Stomach (tissue), 8 donors: ENCODE measurements at regions not wholly inside any gene's neighbourhood (a gene's known extent, or its start where the extent isn't known, plus 50 kb on each side); places are given as distances from the start of the nearest gene placed in this dataset.
"Not testable (repeated sequence)": the region's sequence is repeated elsewhere in the genome, so short reads cannot be mapped to it uniquely, and the experiment has no call there.

Experiments
- DNase-seq, 2 donors: peaks; one replicate each; pipeline versions ENCODE4 v3.0.0 to v3.0.0-alpha.2; 2013 to 2019
- H3K27ac ChIP-seq, 5 donors: fragments of 200-600 bp in 4 of 5; sonication (generic) in 4 of 5; one replicate each; pipeline ENCODE4 v1.5.1; 2013 to 2019; ENCODE audit warnings: mild to moderate bottlenecking in 1 of 5, moderate library complexity in 1 of 5
- H3K27me3 ChIP-seq, 3 donors: fragments of 200-600 bp; sonication (generic); one replicate each; pipeline ENCODE4 v1.5.1; 2017 to 2019; ENCODE audit warnings: mixed run types in 1 of 3
- H3K36me3 ChIP-seq, 4 donors: fragments of 200-600 bp; sonication (generic); 1 replicate in 3 of 4; 2 replicates in 1 of 4; pipeline ENCODE4 v1.5.1; 2016 to 2019
- H3K4me1 ChIP-seq, 4 donors: fragments of 200-600 bp; sonication (generic); one replicate each; pipeline ENCODE4 v1.5.1; 2016 to 2019
- H3K4me3 ChIP-seq, 4 donors: fragments of 200-600 bp; sonication (generic) in 3 of 4; one replicate each; pipeline ENCODE4 v1.5.1; 2016 to 2019; ENCODE audit warnings: mild to moderate bottlenecking in 1 of 4
- H3K9me3 ChIP-seq, 4 donors: fragments of 200-600 bp; sonication (generic); one replicate each; pipeline ENCODE4 v1.5.1; 2016 to 2019
- EP300 ChIP-seq: sonication (generic); formaldehyde crosslinking; IDR thresholded peaks from one replicate; pipeline ENCODE4 v1.6.1; 2017; ENCODE audit warnings: antibody characterized with exemption
- POLR2A ChIP-seq, 4 donors: fragments of 450-650 bp; IDR thresholded peaks; one replicate each; pipeline ENCODE4 v1.6.1; 2016; ENCODE audit warnings: antibody characterized with exemption in 4 of 4, control low read depth in 2 of 4, mild to moderate bottlenecking in 1 of 4, moderate library complexity in 1 of 4
- POLR2AphosphoS5 ChIP-seq, 3 donors: sonication (generic); formaldehyde crosslinking; IDR thresholded peaks; one replicate each; pipeline ENCODE4 v1.6.1; 2016; ENCODE audit warnings: antibody characterized with exemption in 3 of 3
- WGBS, 5 donors: extraction: QIAGEN DNeasy Blood & Tissue Kit in 3 of 5; methylation state at CpG; one replicate each; pipeline versions ENCODE4 v1.1.5 to v1.1.7; 2013 to 2018; 5-methylcytosine and 5-hydroxymethylcytosine counted together
- intact Hi-C: fragments of 100-400 bp; cut with DNase I; formaldehyde crosslinking; loops from one replicate; pipeline ENCODE4 v1.15.1; 2023; ENCODE audit warnings: low total_unique reads
- TF ChIP-seq, protein P1 (sequence below), 7 experiments: fragments of 450-650 bp in 4 of 7; fragments of 200-600 bp in 3 of 7; sonication (generic) in 3 of 7; IDR thresholded peaks; one replicate each; pipeline ENCODE4 v1.5.1; 2016 to 2019; ENCODE audit warnings: antibody characterized with exemption in 7 of 7, control low read depth in 2 of 7, mild to moderate bottlenecking in 1 of 7
- donor health status: healthy with polysubstance abuse.
- donor health status: Bipolar disorder and iron deficiency.
- donor health status: healthy.

DNA sequence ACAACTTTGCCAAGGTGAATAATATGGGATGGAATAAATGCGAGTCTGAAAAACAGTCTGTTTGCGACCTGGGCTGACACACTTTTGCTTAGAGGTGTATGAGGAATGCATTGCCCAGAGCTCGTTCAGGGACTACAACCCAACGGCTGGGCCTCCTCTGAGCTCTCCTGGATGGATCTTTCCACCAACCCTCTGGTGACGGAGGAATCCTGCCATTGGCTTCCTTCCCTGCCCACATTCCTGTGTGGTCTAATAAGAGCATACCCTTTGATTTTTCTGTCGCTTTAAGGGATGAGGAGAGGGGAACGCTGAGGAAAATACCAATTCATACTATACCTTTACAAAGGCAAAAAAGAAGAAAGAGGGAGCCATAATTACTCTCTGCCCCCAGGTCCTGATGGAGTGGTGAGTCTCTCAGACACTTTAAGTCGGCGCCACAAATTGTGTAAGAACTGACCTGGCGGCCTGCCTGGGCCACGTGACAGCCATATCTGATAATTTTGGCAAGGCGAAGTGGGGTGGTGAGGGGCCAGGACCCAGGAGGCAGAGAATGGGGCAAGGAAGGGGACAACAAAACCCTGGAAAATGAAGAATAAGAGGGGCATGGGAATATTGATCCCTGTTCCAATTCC, 265.2 kb upstream of the MSX2 start:
- TF ChIP-seq POLR2A (IDR thresholded peaks at IDR 0.05) (no peak), EP300 (no peak), POLR2AphosphoS5 (IDR thresholded peaks at IDR 0.05) (no peak)
- TF ChIP-seq, protein P1, sequence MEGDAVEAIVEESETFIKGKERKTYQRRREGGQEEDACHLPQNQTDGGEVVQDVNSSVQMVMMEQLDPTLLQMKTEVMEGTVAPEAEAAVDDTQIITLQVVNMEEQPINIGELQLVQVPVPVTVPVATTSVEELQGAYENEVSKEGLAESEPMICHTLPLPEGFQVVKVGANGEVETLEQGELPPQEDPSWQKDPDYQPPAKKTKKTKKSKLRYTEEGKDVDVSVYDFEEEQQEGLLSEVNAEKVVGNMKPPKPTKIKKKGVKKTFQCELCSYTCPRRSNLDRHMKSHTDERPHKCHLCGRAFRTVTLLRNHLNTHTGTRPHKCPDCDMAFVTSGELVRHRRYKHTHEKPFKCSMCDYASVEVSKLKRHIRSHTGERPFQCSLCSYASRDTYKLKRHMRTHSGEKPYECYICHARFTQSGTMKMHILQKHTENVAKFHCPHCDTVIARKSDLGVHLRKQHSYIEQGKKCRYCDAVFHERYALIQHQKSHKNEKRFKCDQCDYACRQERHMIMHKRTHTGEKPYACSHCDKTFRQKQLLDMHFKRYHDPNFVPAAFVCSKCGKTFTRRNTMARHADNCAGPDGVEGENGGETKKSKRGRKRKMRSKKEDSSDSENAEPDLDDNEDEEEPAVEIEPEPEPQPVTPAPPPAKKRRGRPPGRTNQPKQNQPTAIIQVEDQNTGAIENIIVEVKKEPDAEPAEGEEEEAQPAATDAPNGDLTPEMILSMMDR (IDR thresholded peaks at IDR 0.05), result no peak
- WGBS, 5 donors, result 67 to 88% (median 72%) methylated on average over 12 of the region's 12 CpGs
- DNase-seq, result no peak
- no peaks in the 10 kb centered on the region for H3K27me3 ChIP-seq
- H3K36me3 ChIP-seq, result no peaks in the 10 kb centered on the region
- H3K27ac ChIP-seq, result no peak overlapping the region
- no peak overlapping the region for H3K4me3 ChIP-seq
- H3K9me3 ChIP-seq, result no peaks in the 10 kb centered on the region
- H3K4me1 ChIP-seq, result peaks cover 0 to 7% (median 2%) of the 10 kb centered on the region in 4 donors
- intact Hi-C loops, result no loop called here

DNA sequence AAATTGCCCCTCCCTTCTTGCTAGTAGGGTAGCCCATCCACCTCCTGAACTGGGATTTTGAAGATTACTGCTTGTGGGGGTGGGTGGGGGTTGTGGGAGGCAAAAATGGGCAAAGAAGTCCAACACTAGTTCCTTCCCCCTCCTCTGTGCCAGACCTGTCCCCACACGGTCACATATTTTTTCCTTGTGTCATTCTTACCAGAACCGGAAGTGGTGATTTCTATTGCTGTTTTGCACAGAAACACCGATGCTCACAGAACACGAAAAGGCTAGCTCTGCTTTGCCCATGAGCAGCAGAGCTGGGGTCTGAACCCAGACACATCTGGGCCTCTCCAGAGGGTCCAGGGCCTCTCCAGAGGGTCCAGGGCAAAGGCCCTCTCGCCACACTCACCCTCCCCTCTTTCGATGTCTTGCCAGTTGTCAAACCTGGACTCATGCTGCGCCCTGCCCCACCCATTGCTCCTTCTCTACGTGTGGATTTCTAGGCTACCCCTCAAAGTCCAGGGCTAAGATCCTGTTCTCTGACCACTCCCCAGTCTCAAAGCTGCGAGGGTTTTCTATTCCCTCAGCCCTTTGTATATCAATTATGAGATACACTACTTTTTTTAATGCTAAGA, 264.4 kb upstream of the MSX2 start:
- Histone ChIP-seq H3K27me3 (no peaks in the 10 kb centered on the region), H3K9me3 (no peaks in the 10 kb centered on the region), H3K27ac (no peak overlapping the region), H3K4me3 (no peak overlapping the region), H3K36me3 (no peaks in the 10 kb centered on the region), H3K4me1 (peaks cover 0 to 7% (median 2%) of the 10 kb centered on the region in 4 donors)
- TF ChIP-seq, protein P1 (IDR thresholded peaks at IDR 0.05), result no peak
- TF ChIP-seq EP300 (no peak), POLR2AphosphoS5 (IDR thresholded peaks at IDR 0.05) (no peak)
- intact Hi-C loops, result no loop called here
- 49 to 69% (median 54%) methylated on average over 9 of the region's 9 CpGs for WGBS, 5 donors
- no peak for DNase-seq

DNA sequence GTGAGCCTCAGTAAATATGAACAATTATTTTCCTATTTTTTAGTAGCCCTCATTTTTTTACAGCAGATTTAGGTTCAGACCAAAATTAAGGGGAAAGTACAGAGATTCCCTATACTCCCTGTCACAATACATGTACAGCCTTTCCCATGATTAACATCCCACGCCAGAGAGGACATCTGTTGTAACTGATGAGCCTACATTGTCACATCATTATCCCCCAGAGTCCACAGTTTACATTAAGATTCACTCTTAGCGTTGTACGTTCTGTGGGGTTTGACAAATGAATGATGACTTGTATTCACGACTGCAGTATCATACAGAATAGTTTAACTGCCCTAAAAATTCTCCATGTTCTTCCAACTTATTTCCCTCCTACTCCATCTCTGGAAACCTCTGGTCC, 262.3 kb upstream of the MSX2 start:
- Histone ChIP-seq H3K9me3 (no peaks in the 10 kb centered on the region), H3K27ac (no peak overlapping the region), H3K36me3 (no peaks in the 10 kb centered on the region), H3K4me1 (peaks cover 0 to 7% (median 2%) of the 10 kb centered on the region in 4 donors), H3K4me3 (no peak overlapping the region), H3K27me3 (no peaks in the 10 kb centered on the region)
- no peak for DNase-seq
- TF ChIP-seq POLR2A (IDR thresholded peaks at IDR 0.05) (no peak), EP300 (no peak), POLR2AphosphoS5 (IDR thresholded peaks at IDR 0.05) (no peak)
- TF ChIP-seq, protein P1 (IDR thresholded peaks at IDR 0.05), result no peak
- intact Hi-C loops, result no loop called here
- WGBS, 5 donors, result 43 to 75% (median 66%) methylated on average over 4 of the region's 4 CpGs

DNA sequence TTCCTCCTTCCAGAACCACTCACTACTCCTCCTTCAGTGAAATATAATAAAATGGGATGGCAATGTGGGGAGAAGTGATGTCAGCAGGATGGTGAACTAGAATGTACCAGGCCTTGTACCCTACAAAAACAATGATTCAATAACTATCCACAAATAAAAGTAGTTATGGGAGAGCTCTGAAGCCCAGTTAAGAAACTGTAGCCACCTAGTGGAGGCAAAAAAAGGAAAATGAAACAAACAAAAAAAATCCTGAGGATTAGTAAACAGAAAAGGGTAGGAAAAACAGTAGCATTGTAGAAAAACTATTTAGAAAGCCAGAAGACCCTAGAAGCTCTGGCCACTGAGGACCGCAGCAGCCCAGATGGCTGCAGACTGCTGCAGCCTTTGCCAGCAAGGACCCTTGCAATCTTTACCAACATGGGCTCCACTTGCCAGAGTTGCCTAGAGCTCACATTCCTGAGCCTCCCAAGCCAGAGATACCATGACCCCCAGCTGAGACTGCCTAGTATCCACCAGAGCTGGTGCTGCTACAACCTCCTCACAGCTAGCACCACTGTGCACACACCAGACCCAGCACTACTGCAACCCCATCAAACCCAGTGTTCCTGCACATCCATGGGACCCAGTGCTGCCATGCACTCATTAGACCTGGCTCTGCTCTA, 259.7 kb upstream of the MSX2 start:
- Histone ChIP-seq H3K27ac (no peak overlapping the region), H3K9me3 (no peaks in the 10 kb centered on the region), H3K27me3 (no peaks in the 10 kb centered on the region), H3K4me3 (no peak overlapping the region), H3K36me3 (no peaks in the 10 kb centered on the region), H3K4me1 (peaks cover 0 to 7% (median 2%) of the 10 kb centered on the region in 4 donors)
- TF ChIP-seq, protein P1 (IDR thresholded peaks at IDR 0.05), result no peak
- TF ChIP-seq EP300 (no peak), POLR2A (IDR thresholded peaks at IDR 0.05) (no peak), POLR2AphosphoS5 (IDR thresholded peaks at IDR 0.05) (no peak)
- intact Hi-C loops, result no loop called here
- no peak for DNase-seq
- 76 to 94% (median 87%) methylated on average over 1 of the region's 1 CpG for WGBS, 5 donors

DNA sequence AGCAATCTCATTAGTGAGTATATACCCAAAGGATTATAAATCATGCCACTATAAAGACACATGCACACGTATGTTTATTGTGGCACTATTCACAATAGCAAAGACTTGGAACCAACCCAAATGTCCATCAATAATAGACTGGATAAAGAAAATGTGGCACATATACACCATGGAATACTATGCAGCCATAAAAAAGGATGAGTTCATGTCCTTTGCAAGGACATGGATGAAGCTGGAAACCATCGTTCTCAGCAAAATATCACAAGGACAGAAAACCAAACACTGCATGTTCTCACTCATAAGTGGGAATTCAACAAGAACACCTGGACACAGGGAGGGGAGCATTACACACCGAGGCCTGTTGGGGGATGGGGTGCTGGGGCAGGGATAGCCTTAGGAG, 252.9 kb upstream of the MSX2 start:
- H3K27me3 ChIP-seq, intact Hi-C loops, DNase-seq, H3K4me3 ChIP-seq, H3K4me1 ChIP-seq, H3K36me3 ChIP-seq, H3K27ac ChIP-seq: not testable (repeated sequence)
- peaks cover 0 to 28% (median 16%) of the 10 kb centered on the region in 4 donors for H3K9me3 ChIP-seq
- WGBS, 5 donors, result 78 to 95% (median 94%) methylated on average over 3 of the region's 3 CpGs
